ENCODE measurements at regions not wholly inside any gene's neighbourhood (a gene's known extent, or its start where the extent isn't known, plus 50 kb on each side); places are given as distances from the start of the nearest gene placed in this dataset.

DNA sequence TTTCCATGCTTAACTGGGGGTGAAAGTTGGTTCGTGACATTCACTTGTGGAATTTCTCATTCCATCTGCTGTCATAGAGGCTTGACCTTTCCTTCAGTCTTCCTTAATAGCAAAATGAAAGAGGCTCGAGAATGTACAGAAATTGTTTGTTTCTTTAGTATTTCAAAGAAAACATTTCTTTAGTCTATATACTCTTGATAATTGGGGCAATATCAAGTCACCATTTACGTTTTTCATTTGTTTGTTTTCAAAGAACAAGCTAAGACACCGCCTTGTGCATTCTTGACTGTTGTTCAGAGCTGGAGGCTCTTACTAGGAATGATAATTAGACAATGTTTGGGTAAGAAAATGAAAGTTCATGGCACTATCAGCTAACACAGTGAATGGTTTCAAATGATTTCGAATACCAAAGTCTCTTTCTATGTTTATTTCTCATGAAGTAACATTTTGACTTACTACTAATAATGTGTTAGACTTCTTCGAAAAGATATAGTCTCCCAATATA, 835.4 kb downstream of the SEMA5A start:
- FAIRE-seq = no peak
- no peak overlapping the region for H3K4me2 ChIP-seq (ENCODE audit: control insufficient read depth, extremely low read depth, insufficient read depth, low read depth, low read length)

DNA sequence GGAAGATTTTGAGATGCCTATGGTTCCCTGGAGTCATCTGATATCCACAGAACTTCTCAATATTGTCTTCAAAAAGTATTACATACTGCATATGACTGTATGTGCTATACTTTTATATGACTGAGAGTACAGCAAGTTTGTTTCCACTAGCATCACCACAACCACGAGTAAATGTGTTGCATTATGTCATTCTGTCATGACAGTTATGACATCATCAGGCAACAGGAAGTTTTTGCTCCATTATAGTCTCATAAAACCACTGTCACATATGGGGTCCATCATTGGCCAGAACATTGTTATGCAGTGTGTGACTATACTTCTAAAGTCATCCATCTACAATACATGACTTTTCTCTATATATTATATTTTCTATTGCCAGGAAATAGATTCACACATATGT, 831.7 kb downstream of the SEMA5A start:
- no peaks in the 10 kb centered on the region for H4K20me1 ChIP-seq (ENCODE audit: control insufficient read depth, extremely low read depth, insufficient read depth, low read length)
- TF ChIP-seq EZH2 (IDR thresholded peaks at IDR 0.05; ENCODE audit: low read length) = no peak
- TF ChIP-seq, protein P1, sequence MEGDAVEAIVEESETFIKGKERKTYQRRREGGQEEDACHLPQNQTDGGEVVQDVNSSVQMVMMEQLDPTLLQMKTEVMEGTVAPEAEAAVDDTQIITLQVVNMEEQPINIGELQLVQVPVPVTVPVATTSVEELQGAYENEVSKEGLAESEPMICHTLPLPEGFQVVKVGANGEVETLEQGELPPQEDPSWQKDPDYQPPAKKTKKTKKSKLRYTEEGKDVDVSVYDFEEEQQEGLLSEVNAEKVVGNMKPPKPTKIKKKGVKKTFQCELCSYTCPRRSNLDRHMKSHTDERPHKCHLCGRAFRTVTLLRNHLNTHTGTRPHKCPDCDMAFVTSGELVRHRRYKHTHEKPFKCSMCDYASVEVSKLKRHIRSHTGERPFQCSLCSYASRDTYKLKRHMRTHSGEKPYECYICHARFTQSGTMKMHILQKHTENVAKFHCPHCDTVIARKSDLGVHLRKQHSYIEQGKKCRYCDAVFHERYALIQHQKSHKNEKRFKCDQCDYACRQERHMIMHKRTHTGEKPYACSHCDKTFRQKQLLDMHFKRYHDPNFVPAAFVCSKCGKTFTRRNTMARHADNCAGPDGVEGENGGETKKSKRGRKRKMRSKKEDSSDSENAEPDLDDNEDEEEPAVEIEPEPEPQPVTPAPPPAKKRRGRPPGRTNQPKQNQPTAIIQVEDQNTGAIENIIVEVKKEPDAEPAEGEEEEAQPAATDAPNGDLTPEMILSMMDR (optimal IDR thresholded peaks at IDR 0.05 in 1 of 3, IDR thresholded peaks at IDR 0.05 in 1 of 3, conservative IDR thresholded peaks at IDR 0.05 in 1 of 3; ENCODE audit: extremely low read depth in 1 of 3, insufficient read depth in 2 of 3, low read length in 3 of 3) = no peak
- no peak overlapping the region for H3K27ac ChIP-seq (ENCODE audit: control insufficient read depth, insufficient read depth, low read length)
- no peaks in the 10 kb centered on the region for H3K9me1 ChIP-seq (ENCODE audit: control insufficient read depth, extremely low read depth, insufficient read depth, low read length)
- H2AFZ ChIP-seq (ENCODE audit: control insufficient read depth, low read length) = no peak overlapping the region
- no peaks in the 10 kb centered on the region for H3K27me3 ChIP-seq (ENCODE audit: control insufficient read depth, extremely low read depth, insufficient read depth, low read length)
- FAIRE-seq (no peak), DNase-seq (ENCODE audit: low read depth, low spot score) (no peak)
- H3K4me2 ChIP-seq (ENCODE audit: control insufficient read depth, extremely low read depth, insufficient read depth, low read depth, low read length) = no peak overlapping the region
- no peaks in the 10 kb centered on the region for H3K4me1 ChIP-seq (ENCODE audit: control insufficient read depth, extremely low read depth, insufficient read depth, low read length)
- H3K4me3 ChIP-seq (ENCODE audit: control insufficient read depth in 2 of 3, extremely low read depth in 1 of 3, insufficient read depth in 2 of 3, low read depth in 1 of 3, low read length in 3 of 3) = no peak overlapping the region
- H3K9ac ChIP-seq (ENCODE audit: control insufficient read depth, extremely low read depth, insufficient read depth, low read length) = no peak overlapping the region
- no peaks in the 10 kb centered on the region for H3K9me3 ChIP-seq (ENCODE audit: control insufficient read depth, low read depth, low read length)
- dilution Hi-C loops (cut with MboI; ENCODE audit: extremely low pct_ligation_motif_present, low sequenced_read_pairs) = no loop called here
- H3K36me3 ChIP-seq (ENCODE audit: control insufficient read depth in 2 of 2, extremely low read depth in 1 of 2, insufficient read depth in 2 of 2, low read length in 2 of 2) = no peaks in the 10 kb centered on the region
- no peaks in the 10 kb centered on the region for H3K79me2 ChIP-seq (ENCODE audit: control insufficient read depth, insufficient read depth, low read length)

More for the DNA sequence above, 835.4 kb downstream of the SEMA5A start:
- H4K20me1 ChIP-seq (ENCODE audit: control insufficient read depth, extremely low read depth, insufficient read depth, low read length) = no peaks in the 10 kb centered on the region
- H3K27me3 ChIP-seq (ENCODE audit: control insufficient read depth, extremely low read depth, insufficient read depth, low read length) = no peaks in the 10 kb centered on the region
- H3K9me1 ChIP-seq (ENCODE audit: control insufficient read depth, extremely low read depth, insufficient read depth, low read length) = no peaks in the 10 kb centered on the region
- no peak for DNase-seq (ENCODE audit: low read depth, low spot score)
- dilution Hi-C loops (cut with MboI; ENCODE audit: extremely low pct_ligation_motif_present, low sequenced_read_pairs) = no loop called here
- H3K4me3 ChIP-seq (ENCODE audit: control insufficient read depth in 2 of 3, extremely low read depth in 1 of 3, insufficient read depth in 2 of 3, low read depth in 1 of 3, low read length in 3 of 3) = no peak overlapping the region
- no peaks in the 10 kb centered on the region for H3K36me3 ChIP-seq (ENCODE audit: control insufficient read depth in 2 of 2, extremely low read depth in 1 of 2, insufficient read depth in 2 of 2, low read length in 2 of 2)
- no peaks in the 10 kb centered on the region for H3K4me1 ChIP-seq (ENCODE audit: control insufficient read depth, extremely low read depth, insufficient read depth, low read length)
- H3K9ac ChIP-seq (ENCODE audit: control insufficient read depth, extremely low read depth, insufficient read depth, low read length) = no peak overlapping the region
- H3K27ac ChIP-seq (ENCODE audit: control insufficient read depth, insufficient read depth, low read length) = no peak overlapping the region
- no peaks in the 10 kb centered on the region for H3K9me3 ChIP-seq (ENCODE audit: control insufficient read depth, low read depth, low read length)
- H2AFZ ChIP-seq (ENCODE audit: control insufficient read depth, low read length) = no peak overlapping the region
- H3K79me2 ChIP-seq (ENCODE audit: control insufficient read depth, insufficient read depth, low read length) = no peaks in the 10 kb centered on the region
- TF ChIP-seq, protein P1 (optimal IDR thresholded peaks at IDR 0.05 in 1 of 3, IDR thresholded peaks at IDR 0.05 in 1 of 3, conservative IDR thresholded peaks at IDR 0.05 in 1 of 3; ENCODE audit: extremely low read depth in 1 of 3, insufficient read depth in 2 of 3, low read length in 3 of 3) = no peak
- TF ChIP-seq EZH2 (IDR thresholded peaks at IDR 0.05; ENCODE audit: low read length) = no peak

All from keratinocyte (primary cell).